ENCODE measurements at regions not wholly inside any gene's neighbourhood (a gene's known extent, or its start where the extent isn't known, plus 50 kb on each side); places are given as distances from the start of the nearest gene placed in this dataset.

- BruUV-seq (replicated peaks), result no TSS peak
Measured at GRCh38 chr2:123154195-123154594, 870.9 kb upstream of the CNTNAP5 start.

GRCh38 chr2:123157016-123157415 is 868.1 kb upstream of the CNTNAP5 start:
- H3K9ac ChIP-seq (ENCODE audit: insufficient read depth in 1 of 2, low read depth in 2 of 2, low read length in 2 of 2), result no peak overlapping the region
- no peak overlapping the region for H3K4me3 ChIP-seq
- no peak overlapping the region for H2AFZ ChIP-seq (ENCODE audit: low read depth, low read length)
- H3K4me2 ChIP-seq (ENCODE audit: insufficient read depth, low read length), result no peak overlapping the region
- no TSS peak for BruUV-seq (replicated peaks)
- intact Hi-C loops (cut with micrococcal nuclease), result no loop called here
- in situ Hi-C loops (cut with MboI), result no loop called here
- no peaks in the 10 kb centered on the region for H3K9me1 ChIP-seq (ENCODE audit: control insufficient read depth, insufficient read depth, low read length)
- no peaks in the 10 kb centered on the region for H3K4me1 ChIP-seq (replicated peaks in 1 of 2; ENCODE audit: control insufficient read depth in 2 of 2, insufficient read depth in 2 of 2, low read length in 2 of 2)
- H3K27me3 ChIP-seq (ENCODE audit: control insufficient read depth in 2 of 2, insufficient read depth in 2 of 2, low read length in 2 of 2), result no peaks in the 10 kb centered on the region
- CTCF ChIA-PET (ENCODE audit: low intra/inter-chr PET ratio), result no interaction called here
- no peak for ATAC-seq
- no peaks in the 10 kb centered on the region for H3K9me3 ChIP-seq (replicated peaks; ENCODE audit: control insufficient read depth, insufficient read depth, low read depth, low read length)
- POLR2A ChIA-PET, result no interaction called here
- TF ChIP-seq SRSF1 (IDR thresholded peaks at IDR 0.05; ENCODE audit: low read depth, low read length), result no peak
- no peak for TF ChIP-seq C11orf30 (IDR thresholded peaks at IDR 0.05; ENCODE audit: low read depth)
- TF ChIP-seq CREB3 (tag; conservative IDR thresholded peaks at IDR 0.05; ENCODE audit: low read depth), result no peak
- no peak for TF ChIP-seq ZNF764 (CRISPR knock-in tag; IDR thresholded peaks at IDR 0.05; ENCODE audit: low read depth)
- no peak for TF ChIP-seq FOS (IDR thresholded peaks at IDR 0.05; ENCODE audit: extremely low read depth, insufficient read length)
- no peak for TF ChIP-seq POLR2AphosphoS2 (IDR thresholded peaks at IDR 0.05; ENCODE audit: low read length)
- no peak for TF ChIP-seq PRMT5 (CRISPR knock-in tag; IDR thresholded peaks at IDR 0.05)
- TF ChIP-seq DLX4 (CRISPR knock-in tag; IDR thresholded peaks at IDR 0.05), result no peak
- TF ChIP-seq SIRT6 (IDR thresholded peaks at IDR 0.05; ENCODE audit: low read depth, low read length), result no peak
- no peak for TF ChIP-seq ZNF124 (CRISPR knock-in tag; IDR thresholded peaks at IDR 0.05)
- no peak for TF ChIP-seq FOXP1 (CRISPR knock-in tag; IDR thresholded peaks at IDR 0.05)
- no peak for TF ChIP-seq ZNF24 (IDR thresholded peaks at IDR 0.05)
- no peak for TF ChIP-seq ZNF41 (CRISPR knock-in tag; conservative IDR thresholded peaks at IDR 0.05)
- H3K36me3 ChIP-seq (ENCODE audit: control insufficient read depth, insufficient read depth, low read length), result no peaks in the 10 kb centered on the region
- H4K20me1 ChIP-seq (replicated peaks; ENCODE audit: control insufficient read depth, insufficient read depth, low read length), result no peaks in the 10 kb centered on the region
- whole genome bisulfite sequencing (ENCODE audit: insufficient coverage, low coverage, missing lambda C conversion rate), result 0% methylated on average over 3 of the region's 3 CpGs
- FAIRE-seq, result no peak
- H3K79me2 ChIP-seq (ENCODE audit: control insufficient read depth, insufficient read depth, low read length), result no peaks in the 10 kb centered on the region
- no peak for DNase-seq (ENCODE audit: extremely low read depth in 1 of 4, low spot score in 3 of 4)
- H3K27ac ChIP-seq (ENCODE audit: extremely low read depth, low read depth, low read length), result no peak overlapping the region

More at GRCh38 chr2:123154195-123154594, 870.9 kb upstream of the CNTNAP5 start:
- in situ Hi-C loops (cut with MboI), result no loop called here
- ATAC-seq, result no peak
- H3K9me3 ChIP-seq (replicated peaks; ENCODE audit: control insufficient read depth, insufficient read depth, low read depth, low read length), result no peaks in the 10 kb centered on the region
- FAIRE-seq, result no peak
- no peaks in the 10 kb centered on the region for H4K20me1 ChIP-seq (replicated peaks; ENCODE audit: control insufficient read depth, insufficient read depth, low read length)
- no peak overlapping the region for H3K27ac ChIP-seq (ENCODE audit: extremely low read depth, low read depth, low read length)
- H3K36me3 ChIP-seq (ENCODE audit: control insufficient read depth, insufficient read depth, low read length), result no peaks in the 10 kb centered on the region
- DNase-seq (ENCODE audit: extremely low read depth in 1 of 4, low spot score in 3 of 4), result no peak
- H3K4me3 ChIP-seq, result no peak overlapping the region
- H2AFZ ChIP-seq (ENCODE audit: low read depth, low read length), result no peak overlapping the region
- TF ChIP-seq MAFF (IDR thresholded peaks at IDR 0.05; ENCODE audit: low read length), result peak; percentile 18; the same call in 1 of the 2 replicates
- TF ChIP-seq ZNF316 (IDR thresholded peaks at IDR 0.05), result peak; percentile 80
- no peak for TF ChIP-seq ELK1 (CRISPR knock-in tag; IDR thresholded peaks at IDR 0.05)
- peak; percentile 60 for TF ChIP-seq MAFG (tag; conservative IDR thresholded peaks at IDR 0.05)
- TF ChIP-seq C11orf30 (IDR thresholded peaks at IDR 0.05; ENCODE audit: low read depth), result peak; percentile 48
- TF ChIP-seq STAT5B (CRISPR knock-in tag; IDR thresholded peaks at IDR 0.05), result no peak
- H3K9me1 ChIP-seq (ENCODE audit: control insufficient read depth, insufficient read depth, low read length), result no peaks in the 10 kb centered on the region
- no peaks in the 10 kb centered on the region for H3K4me1 ChIP-seq (replicated peaks in 1 of 2; ENCODE audit: control insufficient read depth in 2 of 2, insufficient read depth in 2 of 2, low read length in 2 of 2)
- H3K4me2 ChIP-seq (ENCODE audit: insufficient read depth, low read length), result no peak overlapping the region
- no peak overlapping the region for H3K9ac ChIP-seq (ENCODE audit: insufficient read depth in 1 of 2, low read depth in 2 of 2, low read length in 2 of 2)
- no peaks in the 10 kb centered on the region for H3K27me3 ChIP-seq (ENCODE audit: control insufficient read depth in 2 of 2, insufficient read depth in 2 of 2, low read length in 2 of 2)
- POLR2A ChIA-PET, result no interaction called here
- intact Hi-C loops (cut with micrococcal nuclease), result no loop called here
- CTCF ChIA-PET (ENCODE audit: low intra/inter-chr PET ratio), result no interaction called here
- no peaks in the 10 kb centered on the region for H3K79me2 ChIP-seq (ENCODE audit: control insufficient read depth, insufficient read depth, low read length)
